IPS DF 4.7 (cell line): ENCODE measurements at regions not wholly inside any gene's neighbourhood (a gene's known extent, or its start where the extent isn't known, plus 50 kb on each side); places are given as distances from the start of the nearest gene placed in this dataset.
A peak's percentile ranks its signal among the peaks of the same experiment; 100 is the strongest.
"Not testable (repeated sequence)": the region's sequence is repeated elsewhere in the genome, so short reads cannot be mapped to it uniquely, and the experiment has no call there.

Experiments used
- DNase-seq: peaks from one replicate; pipeline ENCODE4 v3.0.0-alpha.2; 2013; ENCODE audit warnings: low spot score; ENCODE audit errors: extremely low read depth

DNA sequence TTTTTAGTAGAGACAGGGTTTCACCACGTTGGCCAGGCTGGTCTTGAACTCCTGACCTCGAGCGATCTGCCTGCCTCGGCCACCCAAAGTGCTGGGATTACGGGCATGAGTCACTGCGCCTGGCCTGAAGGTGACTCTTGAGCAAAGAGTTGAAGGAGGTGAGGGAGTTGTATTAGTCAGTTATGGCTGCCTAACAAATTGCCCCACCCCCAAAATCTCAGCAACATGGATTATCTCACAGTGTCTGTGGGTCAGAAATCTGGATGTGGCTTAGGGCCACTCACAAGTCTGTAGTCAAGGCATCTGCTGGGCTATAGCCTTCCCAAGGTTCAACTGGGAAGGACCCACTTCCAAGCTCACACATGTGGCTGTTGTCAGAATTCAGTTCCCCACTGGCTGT lies 52.8 kb upstream of the ADGRE5 start:
- DNase-seq, result no peak

DNA sequence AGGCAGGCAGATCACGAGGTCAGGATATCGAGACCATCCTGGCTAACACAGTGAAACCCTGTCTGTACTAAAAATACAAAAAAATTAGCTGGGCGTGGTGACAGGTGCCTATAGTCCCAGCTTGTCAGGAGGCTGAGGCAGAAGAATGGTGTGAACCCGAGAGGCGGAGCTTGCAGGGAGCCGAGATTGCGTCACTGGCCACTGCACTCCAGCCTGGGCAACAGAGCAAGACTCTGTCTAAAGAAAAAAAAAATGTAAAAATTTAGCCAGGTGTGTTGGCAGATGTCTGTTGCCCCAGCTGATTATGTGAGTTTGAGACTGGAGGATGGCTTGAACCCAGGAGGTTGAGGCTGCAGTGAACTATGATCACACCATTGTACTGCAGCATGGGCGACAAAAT lies 54.2 kb upstream of the ADGRE5 start:
- DNase-seq, result not testable (repeated sequence)

DNA sequence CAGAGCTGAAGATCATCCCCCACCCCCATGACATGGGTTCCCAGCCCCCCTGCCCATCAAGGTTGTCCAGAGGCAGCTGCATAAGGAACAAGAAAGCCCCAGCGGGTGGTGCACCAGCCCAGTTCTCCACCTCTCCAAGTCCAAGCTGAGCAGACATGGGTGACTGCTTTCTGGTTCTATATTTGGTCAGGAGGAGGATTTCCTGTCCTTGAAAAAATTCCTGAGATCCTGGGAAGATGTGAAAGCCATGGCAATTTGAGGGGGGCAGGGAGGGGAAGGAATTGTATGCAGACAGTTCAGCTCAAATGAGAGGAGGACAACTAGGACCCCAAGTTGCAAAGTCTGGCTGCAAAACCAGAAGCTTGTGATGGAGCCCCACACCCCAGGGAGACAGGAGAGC lies 55.4 kb upstream of the ADGRE5 start:
- DNase-seq, result no peak

- DNase-seq, result no peak
These were observed 56.1 kb upstream of the ADGRE5 start for GRCh38 chr19:14325134-14325533.

DNA sequence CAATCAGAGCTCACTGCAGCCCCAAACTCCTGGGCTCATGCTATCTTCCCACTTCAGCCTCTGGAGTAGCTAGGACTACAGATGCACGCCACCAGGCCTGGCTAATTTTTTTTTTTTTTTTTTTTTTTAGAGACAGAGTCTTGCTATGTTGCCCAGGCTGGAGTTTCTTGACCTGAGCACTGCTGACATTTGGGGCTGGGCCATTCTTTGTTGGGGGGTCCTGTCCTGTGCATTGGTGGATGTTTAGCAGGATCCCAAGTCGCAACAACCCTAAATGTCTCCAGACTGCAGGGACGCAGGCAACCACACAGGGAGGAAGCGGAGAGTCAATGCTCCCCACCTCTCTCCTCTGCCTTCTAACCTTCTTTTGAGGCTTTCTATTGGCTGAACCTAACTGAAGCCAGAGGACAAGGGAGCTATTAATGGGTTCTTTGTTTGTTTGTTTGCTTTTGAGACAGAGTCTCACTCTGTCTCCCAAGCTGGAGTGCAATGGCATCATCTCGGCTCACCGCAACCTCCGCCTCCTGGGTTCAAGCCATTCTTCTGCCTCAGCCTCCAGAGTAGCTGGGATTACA lies 58.3 kb upstream of the ADGRE5 start:
- DNase-seq, result no peak

- DNase-seq, result no peak
These were observed 61.0 kb upstream of the ADGRE5 start for GRCh38 chr19:14320253-14320652.

GRCh38 chr19:14319720-14320119 lies 61.5 kb upstream of the ADGRE5 start:
- DNase-seq, result not testable (repeated sequence)

GRCh38 chr19:14318873-14319272 lies 62.4 kb upstream of the ADGRE5 start:
- no peak for DNase-seq

- DNase-seq, result no peak
These were observed 64.1 kb upstream of the ADGRE5 start for GRCh38 chr19:14317157-14317556.

DNA sequence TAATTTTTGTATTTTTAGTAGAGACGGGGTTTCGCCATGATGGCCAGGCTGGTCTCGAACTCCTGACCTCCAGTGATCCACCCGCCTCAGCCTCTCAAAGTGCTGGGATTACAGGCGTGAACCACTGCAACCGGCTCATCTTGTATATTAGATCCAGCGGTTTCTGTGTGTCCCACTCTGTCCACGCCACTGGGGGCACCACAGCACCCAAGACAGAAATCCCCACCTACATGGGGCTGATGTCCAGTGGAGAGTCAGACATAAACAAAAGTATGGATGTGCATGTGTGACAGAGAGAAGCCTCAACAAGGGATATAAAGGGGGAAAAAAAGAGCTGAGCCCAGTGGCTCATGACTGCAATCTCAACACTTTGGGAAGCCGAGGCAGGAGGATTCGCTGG lies 65.8 kb upstream of the ADGRE5 start:
- no peak for DNase-seq

GRCh38 chr19:14310055-14310454 lies 71.2 kb upstream of the ADGRE5 start:
- no peak for DNase-seq

- DNase-seq, result no peak
These were observed 75.5 kb upstream of the ADGRE5 start for GRCh38 chr19:14305706-14306105.

- no peak for DNase-seq
These were observed 80.1 kb upstream of the ADGRE5 start for GRCh38 chr19:14301150-14301549.

DNA sequence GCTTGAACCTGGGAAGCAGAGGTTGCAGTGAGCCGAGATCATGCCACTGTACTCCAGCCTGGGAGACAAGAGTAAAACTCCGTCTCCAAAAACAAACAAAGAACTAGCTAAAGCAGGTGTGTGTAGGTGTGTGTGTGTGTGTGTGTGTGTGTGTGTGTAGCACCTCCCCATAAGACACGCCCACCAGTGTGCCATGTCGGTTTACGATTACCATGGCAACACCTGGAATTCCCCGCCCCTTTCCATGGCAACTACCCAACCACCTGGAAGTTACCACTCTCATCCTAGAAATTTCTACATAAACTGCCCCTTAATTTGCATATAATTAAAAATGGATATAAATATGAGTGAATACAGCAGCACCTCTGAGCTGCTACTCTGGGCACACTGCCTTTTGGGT lies 80.9 kb upstream of the ADGRE5 start:
- no peak for DNase-seq

DNA sequence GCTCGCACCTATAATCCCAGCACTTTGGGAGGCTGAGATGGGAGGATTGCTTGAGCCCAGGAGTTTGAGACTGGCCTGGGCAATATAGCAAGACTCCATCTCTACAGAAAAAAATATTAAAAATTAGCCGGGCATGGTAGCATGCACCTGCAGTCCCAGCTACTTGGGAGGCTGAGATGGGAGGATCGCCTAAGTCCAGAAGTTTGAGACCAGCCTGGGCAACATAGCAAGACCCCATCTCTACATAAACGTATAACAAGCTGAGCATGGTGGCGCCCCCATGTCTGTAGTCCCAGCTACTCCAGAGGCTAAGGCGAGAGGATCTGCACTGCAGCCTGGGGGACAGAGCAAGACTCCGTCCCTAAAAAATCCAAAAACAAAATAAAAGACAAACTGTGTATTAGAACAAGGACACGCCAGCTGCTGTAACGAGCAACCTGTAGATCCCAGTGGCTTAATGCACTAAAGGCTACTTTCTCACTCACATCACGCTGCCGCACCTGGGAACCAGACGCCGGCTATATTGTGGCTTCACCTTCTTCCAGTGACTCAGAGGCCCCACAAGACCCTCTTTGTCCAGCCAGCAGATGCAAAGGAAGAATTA lies 81.9 kb upstream of the ADGRE5 start:
- not testable (repeated sequence) for DNase-seq

DNA sequence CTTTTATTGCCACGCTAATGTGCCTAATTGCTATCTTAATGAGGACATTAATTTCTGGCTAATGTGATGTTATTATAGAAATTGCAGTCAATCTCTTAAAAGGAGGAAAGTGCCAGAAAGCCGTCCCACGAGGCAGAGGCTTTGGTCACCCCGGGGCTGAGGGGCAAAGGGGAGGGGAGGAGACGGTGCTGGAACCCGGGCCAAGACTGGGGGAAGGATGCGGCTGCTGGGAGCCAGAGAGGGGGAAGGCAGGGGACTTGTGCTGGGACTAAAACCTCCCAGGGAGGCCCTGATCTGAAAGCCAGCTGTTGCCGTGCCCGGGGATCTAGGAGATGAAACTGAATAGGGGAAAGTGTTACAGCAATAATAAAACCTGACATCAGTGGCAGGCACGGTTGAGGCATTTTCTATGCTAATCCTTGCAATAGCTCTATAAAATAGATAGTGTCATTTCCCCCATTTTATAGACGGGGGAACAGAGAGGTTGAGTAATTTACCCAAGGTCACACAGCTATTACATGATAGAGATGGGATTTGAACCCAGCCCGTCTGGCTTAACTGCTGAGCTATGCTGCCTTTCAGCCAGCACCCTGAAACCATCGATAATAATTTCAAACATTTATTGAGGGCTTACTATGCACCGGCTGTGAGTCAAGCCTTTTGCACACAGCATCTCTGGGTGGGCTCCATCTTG lies 83.2 kb upstream of the ADGRE5 start:
- DNase-seq, result not testable (repeated sequence)

GRCh38 chr19:14294974-14295373 lies 86.3 kb upstream of the ADGRE5 start:
- DNase-seq, result peak; percentile 75

DNA sequence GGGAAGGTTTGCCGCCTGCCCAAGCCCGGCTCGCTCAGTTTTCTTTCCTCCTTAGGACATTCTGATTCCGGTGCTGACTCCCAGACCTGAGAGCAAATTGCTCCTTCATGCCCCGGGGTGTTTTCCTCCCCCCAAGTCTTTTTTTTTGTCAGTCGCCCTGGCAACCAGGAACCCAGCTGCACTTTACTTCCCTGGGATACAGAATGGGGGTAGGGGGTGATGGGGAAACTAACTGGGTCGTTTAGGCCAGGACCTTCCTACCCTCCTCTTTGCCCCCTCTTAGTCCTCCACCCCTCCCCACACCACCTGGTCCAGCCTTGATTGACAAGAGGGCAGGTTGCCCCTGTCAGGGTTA lies 87.5 kb upstream of the ADGRE5 start:
- DNase-seq, result not testable (repeated sequence)

DNA sequence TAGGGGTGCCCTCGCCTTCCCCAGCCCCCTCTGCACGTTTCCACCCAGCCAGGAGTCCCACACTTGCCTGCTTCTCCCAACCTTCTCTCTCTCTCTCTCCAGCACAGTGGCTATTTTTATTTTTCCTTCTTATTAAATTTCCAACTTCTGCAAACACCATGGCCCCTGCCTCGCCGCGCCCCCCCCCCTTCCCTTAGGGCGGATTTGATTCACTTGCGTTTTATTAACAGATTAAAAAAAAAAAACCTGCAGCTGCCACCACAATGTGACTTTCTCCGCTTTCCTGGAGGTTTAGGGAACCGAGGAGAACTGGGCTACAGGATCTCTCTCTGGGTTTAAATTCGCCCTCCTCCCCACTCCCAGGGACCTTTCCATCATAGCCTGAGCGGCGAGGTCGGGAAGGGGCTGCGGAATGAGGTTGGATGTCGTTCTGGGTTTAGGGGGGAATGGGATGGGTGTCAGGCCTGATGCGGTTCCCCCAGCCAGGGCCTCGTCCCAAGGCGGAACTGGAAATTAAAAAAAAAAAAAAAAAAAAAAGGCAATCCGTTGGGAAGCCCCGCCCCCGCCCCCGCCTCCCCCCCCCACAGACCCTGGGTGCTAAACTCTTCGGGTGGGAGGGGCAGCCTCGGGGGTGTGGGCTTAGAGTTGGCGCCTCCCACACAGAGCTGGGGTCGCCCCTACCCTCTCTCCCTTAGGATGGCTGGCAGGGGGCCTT lies 87.3 kb upstream of the ADGRL1 start:
- not testable (repeated sequence) for DNase-seq

DNA sequence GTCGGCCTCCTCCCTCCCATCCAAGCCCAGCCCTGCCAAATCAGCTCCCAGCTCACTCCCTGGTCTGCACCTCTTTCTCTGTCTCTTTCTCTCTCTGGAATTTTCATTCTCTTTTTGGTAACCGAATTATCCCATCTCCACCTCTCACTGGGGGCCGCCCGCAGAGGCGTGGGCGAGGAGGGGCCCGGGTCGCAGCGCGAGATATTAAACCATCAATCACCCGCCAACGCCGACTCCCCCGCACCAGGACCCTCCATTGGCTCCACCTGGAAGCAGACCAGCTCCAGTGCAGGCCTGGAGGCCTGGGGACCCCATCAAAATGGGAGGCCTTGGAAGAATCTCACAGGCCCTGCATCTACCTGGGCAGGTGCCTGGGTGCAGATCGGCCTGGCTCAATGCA lies 83.8 kb upstream of the ADGRL1 start:
- not testable (repeated sequence) for DNase-seq

- DNase-seq, result not testable (repeated sequence)
These were observed 81.9 kb upstream of the ADGRL1 start for GRCh38 chr19:14287837-14288236.

GRCh38 chr19:14286594-14286993 lies 80.6 kb upstream of the ADGRL1 start:
- not testable (repeated sequence) for DNase-seq
